ENCODE measurements at regions not wholly inside any gene's neighbourhood (a gene's known extent, or its start where the extent isn't known, plus 50 kb on each side); places are given as distances from the start of the nearest gene placed in this dataset.
"Not testable (repeated sequence)": the region's sequence is repeated elsewhere in the genome, so short reads cannot be mapped to it uniquely, and the experiment has no call there.

DNA sequence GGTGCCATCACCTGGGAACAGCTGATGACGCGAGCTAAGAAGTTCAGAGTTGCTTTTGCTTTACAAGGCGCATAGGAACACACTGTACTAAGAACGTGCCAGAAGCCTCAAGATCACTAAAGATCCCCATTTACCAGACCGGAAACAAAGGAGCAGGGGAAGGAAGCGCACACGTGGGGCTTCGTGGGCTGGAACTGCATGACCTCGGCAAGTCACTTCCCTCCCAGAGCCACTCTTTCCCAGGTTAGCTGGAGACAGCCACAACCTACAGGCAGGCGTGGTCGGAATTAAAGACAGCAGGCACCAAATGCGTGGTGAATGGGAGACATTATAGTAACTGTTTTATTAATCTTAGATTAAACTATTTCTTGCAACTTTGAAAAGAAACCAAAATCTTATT, 154.9 kb upstream of the IQSEC1 start:
- TF ChIP-seq EP300 (IDR thresholded peaks at IDR 0.05) = not testable (repeated sequence)
- TF ChIP-seq, protein P1, sequence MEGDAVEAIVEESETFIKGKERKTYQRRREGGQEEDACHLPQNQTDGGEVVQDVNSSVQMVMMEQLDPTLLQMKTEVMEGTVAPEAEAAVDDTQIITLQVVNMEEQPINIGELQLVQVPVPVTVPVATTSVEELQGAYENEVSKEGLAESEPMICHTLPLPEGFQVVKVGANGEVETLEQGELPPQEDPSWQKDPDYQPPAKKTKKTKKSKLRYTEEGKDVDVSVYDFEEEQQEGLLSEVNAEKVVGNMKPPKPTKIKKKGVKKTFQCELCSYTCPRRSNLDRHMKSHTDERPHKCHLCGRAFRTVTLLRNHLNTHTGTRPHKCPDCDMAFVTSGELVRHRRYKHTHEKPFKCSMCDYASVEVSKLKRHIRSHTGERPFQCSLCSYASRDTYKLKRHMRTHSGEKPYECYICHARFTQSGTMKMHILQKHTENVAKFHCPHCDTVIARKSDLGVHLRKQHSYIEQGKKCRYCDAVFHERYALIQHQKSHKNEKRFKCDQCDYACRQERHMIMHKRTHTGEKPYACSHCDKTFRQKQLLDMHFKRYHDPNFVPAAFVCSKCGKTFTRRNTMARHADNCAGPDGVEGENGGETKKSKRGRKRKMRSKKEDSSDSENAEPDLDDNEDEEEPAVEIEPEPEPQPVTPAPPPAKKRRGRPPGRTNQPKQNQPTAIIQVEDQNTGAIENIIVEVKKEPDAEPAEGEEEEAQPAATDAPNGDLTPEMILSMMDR (IDR thresholded peaks at IDR 0.05) = not testable (repeated sequence)
